HG03045 (cell line): ENCODE measurements at regions not wholly inside any gene's neighbourhood (a gene's known extent, or its start where the extent isn't known, plus 50 kb on each side); places are given as distances from the start of the nearest gene placed in this dataset.
"Not testable (repeated sequence)": the region's sequence is repeated elsewhere in the genome, so short reads cannot be mapped to it uniquely, and the experiment has no call there.

Source experiments
- ATAC-seq: cut with Tn5 transposase; IDR thresholded peaks from one replicate; pipeline ENCODE4 v1.9.1; 2021; ENCODE audit warnings: mild to moderate bottlenecking, moderate library complexity; ENCODE audit not compliant: unreplicated experiment

GRCh38 chr9:97772145-97772544 lies 75.0 kb upstream of the XPA start:
- no peak for ATAC-seq

- ATAC-seq: no peak
These were observed 76.0 kb upstream of the XPA start for GRCh38 chr9:97773091-97773490.

GRCh38 chr9:97773723-97774122 lies 76.6 kb upstream of the XPA start:
- ATAC-seq: no peak

GRCh38 chr9:97774673-97775072 lies 77.5 kb upstream of the XPA start:
- ATAC-seq: no peak

- not testable (repeated sequence) for ATAC-seq
These were observed 74.3 kb upstream of the FOXE1 start for GRCh38 chr9:97778740-97779139.

GRCh38 chr9:97779608-97780007 lies 73.4 kb upstream of the FOXE1 start:
- no peak for ATAC-seq

GRCh38 chr9:97781902-97782301 lies 71.1 kb upstream of the FOXE1 start:
- no peak for ATAC-seq

GRCh38 chr9:97786341-97786740 lies 66.7 kb upstream of the FOXE1 start:
- no peak for ATAC-seq

GRCh38 chr9:97787551-97787950 lies 65.5 kb upstream of the FOXE1 start:
- no peak for ATAC-seq

- ATAC-seq: no peak
These were observed 64.0 kb upstream of the FOXE1 start for GRCh38 chr9:97788763-97789663.

- ATAC-seq: no peak
These were observed 62.5 kb upstream of the FOXE1 start for GRCh38 chr9:97790542-97790941.

GRCh38 chr9:97791542-97791941 lies 61.5 kb upstream of the FOXE1 start:
- no peak for ATAC-seq

- no peak for ATAC-seq
These were observed 60.0 kb upstream of the FOXE1 start for GRCh38 chr9:97793067-97793466.

GRCh38 chr9:97794666-97795065 lies 58.4 kb upstream of the FOXE1 start:
- no peak for ATAC-seq

GRCh38 chr9:97796176-97796575 lies 56.9 kb upstream of the FOXE1 start:
- ATAC-seq: not testable (repeated sequence)

GRCh38 chr9:97801180-97801579 lies 51.8 kb upstream of the FOXE1 start:
- no peak for ATAC-seq

- no peak for ATAC-seq
These were observed 50.8 kb upstream of the FOXE1 start for GRCh38 chr9:97802276-97802675.

GRCh38 chr9:97803167-97804058 lies 49.6 kb upstream of the FOXE1 start:
- ATAC-seq: peak; percentile 83
